ENCODE measurements at regions not wholly inside any gene's neighbourhood (a gene's known extent, or its start where the extent isn't known, plus 50 kb on each side); places are given as distances from the start of the nearest gene placed in this dataset.

DNA sequence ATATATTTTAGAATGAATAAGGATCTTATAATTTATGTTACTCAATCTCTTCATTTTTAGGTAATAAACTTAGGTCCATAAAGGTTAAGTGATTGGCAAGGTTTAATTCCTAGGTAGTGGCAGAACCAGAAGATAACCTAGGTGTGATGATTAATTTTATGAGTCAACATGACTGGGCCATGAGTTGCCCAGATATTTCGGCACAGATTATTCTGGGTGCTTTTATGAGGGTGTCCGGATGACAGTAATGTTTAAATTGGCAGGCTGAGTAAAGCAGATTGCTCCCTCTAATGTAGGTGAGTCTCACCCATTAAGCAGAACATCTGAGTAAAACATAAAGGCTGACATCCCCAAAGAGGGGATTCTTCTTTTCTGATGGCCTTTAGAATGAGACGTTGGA, 1349.3 kb upstream of the CELF2 start:
- H3K4me3 ChIP-seq (replicated peaks in 1 of 3; ENCODE audit: insufficient read depth in 1 of 3, low read depth in 1 of 3, low read length in 3 of 3) = no peak overlapping the region
- no peaks in the 10 kb centered on the region for H3K36me3 ChIP-seq (ENCODE audit: control insufficient read depth in 2 of 2, extremely low read depth in 1 of 2, insufficient read depth in 2 of 2, low read length in 2 of 2)
- no peak overlapping the region for H2AFZ ChIP-seq (ENCODE audit: low read depth, low read length)
- H3K27me3 ChIP-seq (ENCODE audit: control insufficient read depth in 2 of 2, insufficient read depth in 2 of 2, low read length in 2 of 2) = no peaks in the 10 kb centered on the region
- no peaks in the 10 kb centered on the region for H3K9me1 ChIP-seq (replicated peaks; ENCODE audit: control insufficient read depth, extremely low read depth, insufficient read depth, low read length)
- H3K9ac ChIP-seq (replicated peaks; ENCODE audit: extremely low read depth, insufficient read depth, low read length) = no peak overlapping the region
- no peaks in the 10 kb centered on the region for H3K4me1 ChIP-seq (ENCODE audit: control insufficient read depth, extremely low read depth, insufficient read depth, low read length)
- DNase-seq (ENCODE audit: low read depth, low spot score) (no peak), FAIRE-seq (no peak)
- POLR2A ChIA-PET = no interaction called here
- no peak overlapping the region for H3K27ac ChIP-seq (ENCODE audit: insufficient read depth, low read depth, low read length)
- intact Hi-C loops (cut with micrococcal nuclease) (no loop called here), dilution Hi-C loops (cut with MboI; ENCODE audit: extremely low pct_ligation_motif_present, low sequenced_read_pairs) (no loop called here)
- no peak overlapping the region for H3K4me2 ChIP-seq (ENCODE audit: insufficient read depth, low read length)
- BruUV-seq (replicated peaks) = no TSS peak
- H3K79me2 ChIP-seq (ENCODE audit: control insufficient read depth, insufficient read depth, low read length) = no peaks in the 10 kb centered on the region
- H4K20me1 ChIP-seq (replicated peaks; ENCODE audit: control insufficient read depth, extremely low read depth, insufficient read depth, low read length) = no peaks in the 10 kb centered on the region
- CTCF ChIA-PET = no interaction called here
- H3K9me3 ChIP-seq (replicated peaks; ENCODE audit: control insufficient read depth, insufficient read depth, low read length) = no peaks in the 10 kb centered on the region
- TF ChIP-seq POLR2A (IDR thresholded peaks at IDR 0.05; ENCODE audit: low read depth, low read length) = no peak
- TF ChIP-seq EZH2 (IDR thresholded peaks at IDR 0.05; ENCODE audit: borderline replicate concordance, low read depth, low read length, severe bottlenecking) = no peak
- no peak for TF ChIP-seq JUN (IDR thresholded peaks at IDR 0.05; ENCODE audit: borderline replicate concordance, insufficient read depth, insufficient read length, low read depth)
- TF ChIP-seq GATA2 (IDR thresholded peaks at IDR 0.05; ENCODE audit: insufficient read depth, insufficient read length, low read depth, low read length) = no peak
- TF ChIP-seq, protein P1, sequence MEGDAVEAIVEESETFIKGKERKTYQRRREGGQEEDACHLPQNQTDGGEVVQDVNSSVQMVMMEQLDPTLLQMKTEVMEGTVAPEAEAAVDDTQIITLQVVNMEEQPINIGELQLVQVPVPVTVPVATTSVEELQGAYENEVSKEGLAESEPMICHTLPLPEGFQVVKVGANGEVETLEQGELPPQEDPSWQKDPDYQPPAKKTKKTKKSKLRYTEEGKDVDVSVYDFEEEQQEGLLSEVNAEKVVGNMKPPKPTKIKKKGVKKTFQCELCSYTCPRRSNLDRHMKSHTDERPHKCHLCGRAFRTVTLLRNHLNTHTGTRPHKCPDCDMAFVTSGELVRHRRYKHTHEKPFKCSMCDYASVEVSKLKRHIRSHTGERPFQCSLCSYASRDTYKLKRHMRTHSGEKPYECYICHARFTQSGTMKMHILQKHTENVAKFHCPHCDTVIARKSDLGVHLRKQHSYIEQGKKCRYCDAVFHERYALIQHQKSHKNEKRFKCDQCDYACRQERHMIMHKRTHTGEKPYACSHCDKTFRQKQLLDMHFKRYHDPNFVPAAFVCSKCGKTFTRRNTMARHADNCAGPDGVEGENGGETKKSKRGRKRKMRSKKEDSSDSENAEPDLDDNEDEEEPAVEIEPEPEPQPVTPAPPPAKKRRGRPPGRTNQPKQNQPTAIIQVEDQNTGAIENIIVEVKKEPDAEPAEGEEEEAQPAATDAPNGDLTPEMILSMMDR (IDR thresholded peaks at IDR 0.05; ENCODE audit: extremely low read depth in 1 of 2, insufficient read depth in 1 of 2, low read depth in 1 of 2, low read length in 2 of 2) = no peak
- no peak for TF ChIP-seq MYC (IDR thresholded peaks at IDR 0.05; ENCODE audit: low read depth, low read length)
- no peak for TF ChIP-seq FOS (IDR thresholded peaks at IDR 0.05; ENCODE audit: borderline replicate concordance, insufficient read depth, low read length)
- TF ChIP-seq, protein P2, sequence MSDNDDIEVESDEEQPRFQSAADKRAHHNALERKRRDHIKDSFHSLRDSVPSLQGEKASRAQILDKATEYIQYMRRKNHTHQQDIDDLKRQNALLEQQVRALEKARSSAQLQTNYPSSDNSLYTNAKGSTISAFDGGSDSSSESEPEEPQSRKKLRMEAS (IDR thresholded peaks at IDR 0.05; ENCODE audit: insufficient read depth, insufficient read length) = no peak
- no peak for TF ChIP-seq POLR2AphosphoS5 (IDR thresholded peaks at IDR 0.05; ENCODE audit: insufficient read depth, low read depth, low read length)

All from endothelial cell of umbilical vein (primary cell).